ENCODE measurements at regions not wholly inside any gene's neighbourhood (a gene's known extent, or its start where the extent isn't known, plus 50 kb on each side); places are given as distances from the start of the nearest gene placed in this dataset.

GRCh38 chr2:187862715-187863114, 308.5 kb upstream of the TFPI start:
- Histone ChIP-seq H3K56ac (replicated peaks; ENCODE audit: insufficient read length, low read depth, low read length) (no peak overlapping the region), H3K9me3 (ENCODE audit: insufficient read depth in 2 of 2, low read depth in 1 of 2, low read length in 1 of 2) (no peaks in the 10 kb centered on the region), H3K14ac (ENCODE audit: insufficient read length) (no peak overlapping the region), H2AK5ac (ENCODE audit: low read depth, low read length) (no peak overlapping the region), H2BK5ac (ENCODE audit: low read depth, low read length) (no peak overlapping the region), H3K4me3 (ENCODE audit: extremely low read depth in 1 of 4, insufficient read depth in 2 of 4, low read depth in 3 of 4, low read length in 4 of 4) (no peak overlapping the region), H3K9ac (replicated peaks in 1 of 4; ENCODE audit: extremely low read depth in 1 of 4, low read depth in 3 of 4, low read length in 3 of 4) (no peak overlapping the region), H3K18ac (ENCODE audit: extremely low read depth, low read length) (no peak overlapping the region), H4K20me1 (replicated peaks in 1 of 2; ENCODE audit: control insufficient read depth in 1 of 2, insufficient read depth in 2 of 2, low read length in 2 of 2) (no peaks in the 10 kb centered on the region), H4K91ac (replicated peaks; ENCODE audit: insufficient read length, low read length) (no peak overlapping the region), H4K5ac (ENCODE audit: insufficient read length, low read depth, low read length) (no peak overlapping the region), H3K27ac (ENCODE audit: low read depth, low read length) (no peak overlapping the region), H4K8ac (ENCODE audit: extremely low read depth, insufficient read depth, low read length) (no peak overlapping the region), H3K79me1 (ENCODE audit: low read depth, low read length) (no peaks in the 10 kb centered on the region), H3K4me2 (ENCODE audit: insufficient read depth in 1 of 2, low read depth in 2 of 2, low read length in 2 of 2) (no peak overlapping the region), H3K4me1 (replicated peaks in 1 of 4; ENCODE audit: control insufficient read depth in 3 of 4, insufficient read depth in 4 of 4, low read length in 3 of 4) (no peaks in the 10 kb centered on the region), H2AFZ (ENCODE audit: low read length) (no peak overlapping the region), H2BK12ac (ENCODE audit: low read depth, low read length) (no peak overlapping the region), H3K23ac (ENCODE audit: insufficient read length) (no peak overlapping the region), H3K79me2 (ENCODE audit: control insufficient read depth in 1 of 2, insufficient read depth in 2 of 2, low read length in 2 of 2) (no peaks in the 10 kb centered on the region), H2BK20ac (ENCODE audit: low read length) (no peak overlapping the region), H3K4ac (replicated peaks; ENCODE audit: insufficient read length, low read depth, low read length) (no peak overlapping the region), H2BK15ac (ENCODE audit: low read length) (no peak overlapping the region), H2BK120ac (replicated peaks; ENCODE audit: low read depth, low read length) (no peak overlapping the region), H3K27me3 (replicated peaks in 1 of 4; ENCODE audit: control insufficient read depth in 3 of 4, extremely low read depth in 1 of 4, insufficient read depth in 3 of 4, low read length in 3 of 4) (no peaks in the 10 kb centered on the region), H3K36me3 (ENCODE audit: control insufficient read depth in 2 of 4, insufficient read depth in 4 of 4, low read length in 3 of 4) (no peaks in the 10 kb centered on the region), H3K23me2 (ENCODE audit: low read depth, low read length) (no peaks in the 10 kb centered on the region; the same call in 1 of the 2 replicates)
- WGBS, 2 experiments (ENCODE audit: extremely low coverage in 1 of 2, insufficient coverage in 1 of 2, insufficient read length in 1 of 2, insufficient replicate concordance in 2 of 2, low coverage in 1 of 2, low lambda C conversion rate in 2 of 2, missing lambda C conversion rate in 1 of 2): 91% methylated on average over 3 of the region's 3 CpGs; no CpG with 5 or more reads in 1 of the 2 experiments
- POLR2A ChIA-PET (ENCODE audit: partially characterized antibody): no interaction called here
- no peak for FAIRE-seq
- CTCF ChIA-PET (ENCODE audit: partially characterized antibody): interaction anchor here (1.1 to 1.3 kb wide), 2 partner anchors 20 to 204 kb away, joined by 3 to 4 read pairs; no protein-coding TSS in a partner anchor
- no peak for DNase-seq (ENCODE audit: low read depth in 1 of 2, low spot score in 2 of 2)
- TF ChIP-seq POLR2A (IDR thresholded peaks at IDR 0.05; ENCODE audit: control extremely low read depth in 1 of 2, low read depth in 2 of 2, low read length in 2 of 2) (no peak), TAF7 (optimal IDR thresholded peaks at IDR 0.05; ENCODE audit: borderline replicate concordance, low read depth, low read length) (no peak), EP300 (IDR thresholded peaks at IDR 0.05; ENCODE audit: borderline replicate concordance in 1 of 2, low read depth in 2 of 2, low read length in 2 of 2) (no peak), RFX5 (IDR thresholded peaks at IDR 0.05; ENCODE audit: borderline replicate concordance, low read depth, low read length) (no peak), ATF2 (IDR thresholded peaks at IDR 0.05; ENCODE audit: low read length) (no peak), CHD1 (IDR thresholded peaks at IDR 0.05; ENCODE audit: low read depth, low read length) (no peak), HDAC6 (IDR thresholded peaks at IDR 0.05; ENCODE audit: low read depth, low read length) (no peak)

Measured in H1 (cell line).